ENCODE measurements at regions not wholly inside any gene's neighbourhood (a gene's known extent, or its start where the extent isn't known, plus 50 kb on each side); places are given as distances from the start of the nearest gene placed in this dataset.
"Not testable (repeated sequence)": the region's sequence is repeated elsewhere in the genome, so short reads cannot be mapped to it uniquely, and the experiment has no call there.

DNA sequence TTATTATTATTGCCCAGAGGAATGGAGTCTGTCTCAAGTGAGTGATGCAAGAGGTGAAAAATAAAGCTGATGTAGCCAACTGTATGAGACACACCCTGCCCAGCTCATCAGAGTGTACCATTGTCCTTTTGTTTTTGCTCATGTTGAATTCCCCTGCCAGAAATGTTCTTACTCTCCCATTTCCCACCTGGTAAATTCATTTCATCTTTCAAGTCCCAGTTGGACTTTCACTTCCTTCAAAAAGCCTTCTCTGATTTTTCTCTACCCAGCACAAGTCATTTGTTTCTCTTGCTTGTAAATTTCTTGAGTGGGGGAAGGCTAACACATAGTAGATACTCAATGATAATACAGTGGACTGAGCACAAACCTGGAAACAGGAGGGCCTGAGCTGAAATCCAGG, 394.5 kb upstream of the ZNF462 start:
- no peak overlapping the region for H3K9ac ChIP-seq (ENCODE audit: low read length)

DNA sequence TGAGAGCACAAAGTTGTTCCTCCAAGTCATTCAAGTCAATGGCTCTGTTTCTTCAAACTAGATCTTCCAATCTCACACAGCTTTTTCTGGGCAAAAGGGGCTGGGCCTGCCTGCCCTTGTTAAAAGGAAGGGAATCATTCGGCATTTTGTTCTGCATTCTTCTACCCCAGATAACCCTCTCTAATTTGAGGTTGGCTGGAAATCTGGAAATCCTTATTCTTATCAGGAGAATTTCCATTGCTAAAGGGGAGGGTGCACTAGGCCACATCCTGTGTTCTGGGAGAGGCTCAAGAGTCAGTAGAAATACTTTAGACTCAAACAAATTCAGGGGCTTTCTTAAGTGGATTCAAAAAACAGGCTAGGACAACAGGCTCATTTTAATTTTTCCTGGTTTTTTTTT, 384.7 kb upstream of the ZNF462 start:
- Histone ChIP-seq H3K4me3 (ENCODE audit: low read length) (no peak overlapping the region), H3K36me3 (ENCODE audit: control insufficient read depth, low read depth, low read length) (no peaks in the 10 kb centered on the region), H3K9ac (ENCODE audit: low read length) (no peak overlapping the region), H3K9me3 (ENCODE audit: control insufficient read depth, low read depth, low read length) (no peaks in the 10 kb centered on the region), H3K27me3 (ENCODE audit: control insufficient read depth, insufficient read depth, low read length) (no peaks in the 10 kb centered on the region), H3K27ac (ENCODE audit: low read length) (no peak overlapping the region), H3K4me1 (ENCODE audit: control insufficient read depth, low read depth, low read length) (no peaks in the 10 kb centered on the region)

More for the DNA sequence above, 394.5 kb upstream of the ZNF462 start:
- Histone ChIP-seq H3K4me3 (ENCODE audit: low read length) (no peak overlapping the region), H3K27ac (ENCODE audit: low read length) (no peak overlapping the region), H3K36me3 (ENCODE audit: control insufficient read depth, low read depth, low read length) (no peaks in the 10 kb centered on the region), H3K27me3 (ENCODE audit: control insufficient read depth, insufficient read depth, low read length) (no peaks in the 10 kb centered on the region), H3K4me1 (ENCODE audit: control insufficient read depth, low read depth, low read length) (peaks cover 13% of the 10 kb centered on the region), H3K9me3 (ENCODE audit: control insufficient read depth, low read depth, low read length) (peaks cover 3% of the 10 kb centered on the region)

DNA sequence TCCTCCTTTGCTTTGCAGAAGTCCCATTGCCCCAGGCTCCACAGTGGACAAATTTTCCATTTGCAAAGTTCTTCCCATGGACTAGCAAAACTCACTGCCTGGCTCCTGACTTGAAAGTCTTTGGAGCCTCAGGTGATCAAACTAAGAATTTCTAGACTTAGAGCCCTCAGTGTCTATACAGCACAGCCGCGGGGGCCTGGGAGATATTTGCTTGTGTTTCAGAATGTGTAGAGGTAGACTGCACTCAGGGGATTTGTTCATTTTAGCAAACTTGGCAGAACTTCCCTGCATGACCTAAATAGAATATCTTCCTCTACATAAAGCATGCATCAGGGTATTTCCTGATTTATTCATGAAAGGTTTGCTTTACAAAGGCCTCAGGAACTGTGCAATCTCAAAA, 384.2 kb upstream of the ZNF462 start:
- H3K27me3 ChIP-seq (ENCODE audit: control insufficient read depth, insufficient read depth, low read length), result no peaks in the 10 kb centered on the region
- H3K9ac ChIP-seq (ENCODE audit: low read length), result no peak overlapping the region
- H3K27ac ChIP-seq (ENCODE audit: low read length), result no peak overlapping the region
- no peaks in the 10 kb centered on the region for H3K9me3 ChIP-seq (ENCODE audit: control insufficient read depth, low read depth, low read length)
- H3K4me1 ChIP-seq (ENCODE audit: control insufficient read depth, low read depth, low read length), result no peaks in the 10 kb centered on the region
- no peak overlapping the region for H3K4me3 ChIP-seq (ENCODE audit: low read length)
- no peaks in the 10 kb centered on the region for H3K36me3 ChIP-seq (ENCODE audit: control insufficient read depth, low read depth, low read length)

DNA sequence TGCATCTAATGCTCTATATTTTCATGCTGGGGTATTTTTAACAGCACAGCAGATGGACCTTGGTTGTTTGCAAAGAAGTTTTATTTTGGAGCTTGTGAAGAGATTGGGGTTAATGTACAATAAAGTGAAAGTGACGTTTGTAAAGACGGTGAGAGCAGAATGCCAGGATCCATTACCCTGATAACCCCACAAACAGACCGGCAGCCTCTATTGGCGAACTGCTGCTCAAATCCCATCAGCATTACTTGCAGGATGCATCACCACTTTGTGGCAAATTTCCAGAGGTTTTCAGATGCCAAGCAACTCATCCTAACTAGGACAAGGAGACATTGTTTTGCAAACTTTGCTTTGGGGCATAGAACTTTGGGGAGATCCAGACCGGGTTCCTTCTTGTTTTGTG, 383.3 kb upstream of the ZNF462 start:
- Histone ChIP-seq H3K36me3 (ENCODE audit: control insufficient read depth, low read depth, low read length) (no peaks in the 10 kb centered on the region), H3K4me3 (ENCODE audit: low read length) (no peak overlapping the region), H3K9me3 (ENCODE audit: control insufficient read depth, low read depth, low read length) (no peaks in the 10 kb centered on the region), H3K27me3 (ENCODE audit: control insufficient read depth, insufficient read depth, low read length) (no peaks in the 10 kb centered on the region), H3K9ac (ENCODE audit: low read length) (no peak overlapping the region), H3K4me1 (ENCODE audit: control insufficient read depth, low read depth, low read length) (no peaks in the 10 kb centered on the region), H3K27ac (ENCODE audit: low read length) (no peak overlapping the region)

DNA sequence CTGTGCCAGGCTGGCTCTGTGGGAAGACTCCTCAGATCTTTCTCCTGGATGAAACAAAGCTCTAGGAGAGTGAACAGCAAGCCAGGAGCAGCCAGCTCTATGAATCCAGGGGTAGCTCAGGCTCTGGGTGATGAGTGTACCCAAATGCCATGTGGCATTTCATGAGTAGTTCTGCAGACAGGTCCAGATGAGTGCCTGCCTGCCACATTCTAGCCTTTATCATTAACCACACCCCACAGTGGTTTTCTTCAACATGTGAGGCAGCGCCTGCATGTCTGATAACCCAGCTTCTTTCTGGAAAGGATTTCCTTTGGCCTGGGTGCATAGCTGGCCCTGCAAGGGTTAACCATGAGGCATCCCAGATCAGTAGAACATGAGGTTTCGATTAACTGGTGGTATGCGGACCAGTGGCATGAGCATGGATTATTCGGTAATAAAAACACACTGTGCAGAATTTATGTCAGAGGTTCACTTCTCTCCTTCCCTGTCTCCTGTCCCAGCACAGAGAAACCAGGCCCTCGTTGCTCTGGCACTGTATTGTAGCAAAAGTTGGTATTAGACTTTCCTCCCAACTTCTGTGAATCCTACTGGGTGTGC, 381.9 kb upstream of the ZNF462 start:
- Histone ChIP-seq H3K27ac (ENCODE audit: low read length) (no peak overlapping the region), H3K9ac (ENCODE audit: low read length) (no peak overlapping the region)

DNA sequence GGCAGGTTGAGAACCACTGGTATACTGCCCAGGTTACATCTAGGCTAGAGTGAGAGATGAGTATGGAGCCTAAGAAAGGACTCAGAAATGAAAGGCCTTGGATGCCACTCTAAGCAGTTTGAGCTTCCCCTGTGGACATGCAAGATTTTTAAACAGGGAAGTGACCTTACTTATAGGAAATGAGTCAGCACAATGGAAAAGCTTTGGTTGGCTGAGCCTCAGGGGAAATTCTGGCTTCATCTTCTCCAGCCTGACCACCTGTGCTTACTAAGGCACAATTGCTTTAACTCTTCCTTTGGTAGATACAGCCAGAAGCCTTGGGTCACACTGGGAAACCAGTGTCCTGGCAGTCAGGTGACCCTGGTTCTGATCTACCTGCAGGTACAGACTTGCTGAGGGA, 380.2 kb upstream of the ZNF462 start:
- Histone ChIP-seq H3K9me3 (ENCODE audit: control insufficient read depth, low read depth, low read length) (no peaks in the 10 kb centered on the region), H3K27ac (ENCODE audit: low read length) (no peak overlapping the region), H3K27me3 (ENCODE audit: control insufficient read depth, insufficient read depth, low read length) (no peaks in the 10 kb centered on the region), H3K9ac (ENCODE audit: low read length) (no peak overlapping the region), H3K4me1 (ENCODE audit: control insufficient read depth, low read depth, low read length) (no peaks in the 10 kb centered on the region), H3K4me3 (ENCODE audit: low read length) (no peak overlapping the region), H3K36me3 (ENCODE audit: control insufficient read depth, low read depth, low read length) (no peaks in the 10 kb centered on the region)

More for the DNA sequence above, 381.9 kb upstream of the ZNF462 start:
- Histone ChIP-seq H3K4me1 (ENCODE audit: control insufficient read depth, low read depth, low read length) (no peaks in the 10 kb centered on the region), H3K9me3 (ENCODE audit: control insufficient read depth, low read depth, low read length) (no peaks in the 10 kb centered on the region), H3K4me3 (ENCODE audit: low read length) (no peak overlapping the region), H3K36me3 (ENCODE audit: control insufficient read depth, low read depth, low read length) (no peaks in the 10 kb centered on the region), H3K27me3 (ENCODE audit: control insufficient read depth, insufficient read depth, low read length) (no peaks in the 10 kb centered on the region)

DNA sequence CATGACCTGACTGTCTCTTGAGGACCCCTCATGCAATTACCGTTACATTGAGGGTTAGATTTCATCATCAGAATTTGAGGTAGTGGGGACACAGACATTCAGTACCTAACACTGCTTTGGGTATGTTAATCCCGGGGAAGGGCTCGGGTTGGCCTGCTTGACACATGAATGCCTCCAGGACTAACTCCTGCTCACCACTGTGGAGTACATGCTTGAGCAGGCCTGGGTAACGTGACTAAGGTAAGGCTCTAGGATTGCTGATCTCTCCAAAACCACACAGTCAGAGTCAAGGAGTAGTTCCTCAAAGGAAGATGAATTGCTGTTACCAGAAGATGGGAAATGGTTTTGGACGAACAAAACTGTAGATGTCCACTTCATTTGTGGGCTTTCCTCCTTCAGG, 376.3 kb upstream of the ZNF462 start:
- H3K36me3 ChIP-seq (ENCODE audit: control insufficient read depth, low read depth, low read length), result no peaks in the 10 kb centered on the region
- no peaks in the 10 kb centered on the region for H3K4me1 ChIP-seq (ENCODE audit: control insufficient read depth, low read depth, low read length)
- H3K9ac ChIP-seq (ENCODE audit: low read length), result no peak overlapping the region
- H3K4me3 ChIP-seq (ENCODE audit: low read length), result no peak overlapping the region
- no peak overlapping the region for H3K27ac ChIP-seq (ENCODE audit: low read length)
- no peaks in the 10 kb centered on the region for H3K9me3 ChIP-seq (ENCODE audit: control insufficient read depth, low read depth, low read length)
- H3K27me3 ChIP-seq (ENCODE audit: control insufficient read depth, insufficient read depth, low read length), result no peaks in the 10 kb centered on the region

DNA sequence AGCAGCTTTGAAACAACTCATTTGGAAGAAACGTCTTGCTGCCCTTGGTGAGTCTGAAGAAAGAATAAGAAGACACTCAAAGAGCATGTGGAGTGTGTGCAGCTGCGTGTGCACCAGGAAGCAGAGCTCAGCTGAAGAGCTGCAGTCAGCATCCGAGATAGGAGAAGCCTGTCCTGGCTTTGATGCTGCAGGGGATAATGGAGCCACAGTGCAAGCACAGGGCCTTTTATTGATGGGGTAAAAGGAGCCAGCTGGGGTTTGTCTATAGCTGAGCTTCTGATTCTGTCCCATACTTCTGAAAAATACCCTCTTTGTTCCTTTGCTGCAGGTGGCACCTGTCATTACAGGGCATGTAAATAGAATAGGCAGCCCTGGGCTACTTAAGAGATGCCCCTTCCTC, 375.7 kb upstream of the ZNF462 start:
- H3K4me1 ChIP-seq (ENCODE audit: control insufficient read depth, low read depth, low read length), result no peaks in the 10 kb centered on the region

DNA sequence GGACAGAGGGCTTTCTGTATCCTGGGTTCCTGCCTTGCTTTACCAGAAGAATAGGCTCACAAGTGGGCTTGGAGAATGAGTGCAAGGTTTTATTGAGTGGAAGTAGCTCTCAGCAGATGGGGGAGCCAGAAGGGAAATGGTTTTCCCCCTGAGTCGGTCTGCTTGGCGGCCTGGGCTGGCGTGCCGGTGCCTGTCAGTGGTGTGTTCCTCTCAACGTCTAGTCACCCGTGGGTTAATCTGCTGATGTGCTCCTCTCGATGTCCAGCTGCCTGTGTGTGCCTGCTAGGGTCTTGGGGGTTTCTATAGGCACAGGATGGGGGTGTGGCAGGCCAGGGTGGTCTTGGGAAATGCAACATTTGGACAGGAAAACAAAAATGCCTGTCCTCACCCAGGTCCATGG, 370.8 kb upstream of the ZNF462 start:
- not testable (repeated sequence) for H3K4me3 ChIP-seq (ENCODE audit: low read length); H3K4me1 ChIP-seq (ENCODE audit: control insufficient read depth, low read depth, low read length); H3K36me3 ChIP-seq (ENCODE audit: control insufficient read depth, low read depth, low read length); H3K9me3 ChIP-seq (ENCODE audit: control insufficient read depth, low read depth, low read length); H3K27me3 ChIP-seq (ENCODE audit: control insufficient read depth, insufficient read depth, low read length); H3K9ac ChIP-seq (ENCODE audit: low read length); H3K27ac ChIP-seq (ENCODE audit: low read length)

More for the DNA sequence above, 375.7 kb upstream of the ZNF462 start:
- Histone ChIP-seq H3K9me3 (ENCODE audit: control insufficient read depth, low read depth, low read length) (no peaks in the 10 kb centered on the region), H3K4me3 (ENCODE audit: low read length) (no peak overlapping the region), H3K27me3 (ENCODE audit: control insufficient read depth, insufficient read depth, low read length) (no peaks in the 10 kb centered on the region), H3K9ac (ENCODE audit: low read length) (no peak overlapping the region), H3K36me3 (ENCODE audit: control insufficient read depth, low read depth, low read length) (no peaks in the 10 kb centered on the region), H3K27ac (ENCODE audit: low read length) (no peak overlapping the region)

DNA sequence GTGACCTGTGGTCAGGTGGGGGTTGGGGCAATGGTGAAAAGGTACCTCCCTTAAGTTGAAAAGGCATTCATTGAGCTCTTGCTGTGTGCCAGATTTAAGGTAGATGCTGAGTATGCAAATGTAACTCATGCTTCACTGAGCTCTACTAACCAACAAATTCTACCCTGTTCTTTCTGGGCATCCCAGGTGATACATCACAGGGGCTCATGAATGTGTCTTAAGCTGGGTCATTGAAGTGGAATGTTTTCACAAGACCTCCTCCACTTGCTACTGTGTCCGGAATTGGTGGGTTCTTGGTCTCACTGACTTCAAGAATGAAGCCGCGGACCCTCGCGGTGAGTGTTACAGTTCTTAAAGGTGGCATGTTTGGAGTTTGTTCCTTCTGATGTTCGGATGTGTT, 362.8 kb upstream of the ZNF462 start:
- Histone ChIP-seq H3K27ac (ENCODE audit: low read length) (no peak overlapping the region), H3K4me3 (ENCODE audit: low read length) (no peak overlapping the region), H3K27me3 (ENCODE audit: control insufficient read depth, insufficient read depth, low read length) (no peaks in the 10 kb centered on the region), H3K9me3 (ENCODE audit: control insufficient read depth, low read depth, low read length) (no peaks in the 10 kb centered on the region), H3K4me1 (ENCODE audit: control insufficient read depth, low read depth, low read length) (no peaks in the 10 kb centered on the region), H3K36me3 (ENCODE audit: control insufficient read depth, low read depth, low read length) (no peaks in the 10 kb centered on the region), H3K9ac (ENCODE audit: low read length) (no peak overlapping the region)

DNA sequence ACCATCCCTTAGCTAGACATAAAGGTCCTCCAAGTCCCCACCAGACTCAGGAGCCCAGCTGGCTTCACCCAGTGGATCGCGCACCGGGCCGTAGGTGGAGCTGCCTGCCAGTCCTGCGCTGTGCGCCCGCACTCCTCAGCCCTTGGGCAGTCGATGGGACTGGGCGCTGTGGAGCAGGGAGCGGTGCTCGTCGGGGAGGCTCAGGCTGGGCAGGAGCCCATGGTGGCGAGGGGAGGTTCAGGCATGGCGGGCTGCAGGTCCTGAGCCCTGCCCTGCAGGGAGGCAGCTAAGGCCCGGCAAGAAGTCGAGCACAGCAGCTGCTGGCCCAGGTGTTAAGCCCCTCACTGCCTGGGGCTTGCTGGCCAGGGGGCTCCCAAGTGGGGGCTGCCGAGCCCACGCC, 361.8 kb upstream of the ZNF462 start:
- H3K9ac ChIP-seq (ENCODE audit: low read length); H3K9me3 ChIP-seq (ENCODE audit: control insufficient read depth, low read depth, low read length); H3K27ac ChIP-seq (ENCODE audit: low read length); H3K4me3 ChIP-seq (ENCODE audit: low read length); H3K27me3 ChIP-seq (ENCODE audit: control insufficient read depth, insufficient read depth, low read length); H3K4me1 ChIP-seq (ENCODE audit: control insufficient read depth, low read depth, low read length); H3K36me3 ChIP-seq (ENCODE audit: control insufficient read depth, low read depth, low read length): not testable (repeated sequence)

DNA sequence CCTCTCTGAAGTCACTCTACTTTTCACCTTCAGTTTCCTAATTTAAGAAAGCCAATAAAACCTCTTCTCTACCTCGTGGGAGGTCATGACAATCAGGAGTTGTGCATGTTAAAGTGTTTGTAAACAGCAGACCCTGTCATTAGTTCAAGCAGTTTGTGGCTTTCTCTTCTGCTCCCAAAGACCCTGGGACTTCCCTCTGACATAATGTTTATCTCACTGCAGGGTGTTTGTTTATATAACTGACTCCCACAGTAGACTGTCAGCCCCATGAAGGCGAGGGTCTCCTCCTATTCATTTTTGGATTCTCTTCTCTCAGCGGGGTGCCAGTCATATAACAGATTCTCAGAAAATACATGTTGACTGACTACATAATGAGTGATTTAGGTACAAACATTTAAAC, 360.0 kb upstream of the ZNF462 start:
- Histone ChIP-seq H3K27ac (ENCODE audit: low read length) (no peak overlapping the region), H3K36me3 (ENCODE audit: control insufficient read depth, low read depth, low read length) (no peaks in the 10 kb centered on the region), H3K4me1 (ENCODE audit: control insufficient read depth, low read depth, low read length) (no peaks in the 10 kb centered on the region), H3K9ac (ENCODE audit: low read length) (no peak overlapping the region), H3K9me3 (ENCODE audit: control insufficient read depth, low read depth, low read length) (no peaks in the 10 kb centered on the region), H3K4me3 (ENCODE audit: low read length) (no peak overlapping the region), H3K27me3 (ENCODE audit: control insufficient read depth, insufficient read depth, low read length) (no peaks in the 10 kb centered on the region)
